ENCODE measurements at regions not wholly inside any gene's neighbourhood (a gene's known extent, or its start where the extent isn't known, plus 50 kb on each side); places are given as distances from the start of the nearest gene placed in this dataset.

GRCh38 chr3:31479431-31479830, 53.3 kb upstream of the STT3B start:
- no peak for DNase-seq

GRCh38 chr3:31481697-31482096, 51.0 kb upstream of the STT3B start:
- DNase-seq, result no peak

- DNase-seq, result no peak
These were observed 50.1 kb upstream of the STT3B start for GRCh38 chr3:31482493-31483200.

All from DMS79 treated with DMSO at 0.1 percent for 48 hours (cell line).